ENCODE measurements at regions not wholly inside any gene's neighbourhood (a gene's known extent, or its start where the extent isn't known, plus 50 kb on each side); places are given as distances from the start of the nearest gene placed in this dataset.

DNA sequence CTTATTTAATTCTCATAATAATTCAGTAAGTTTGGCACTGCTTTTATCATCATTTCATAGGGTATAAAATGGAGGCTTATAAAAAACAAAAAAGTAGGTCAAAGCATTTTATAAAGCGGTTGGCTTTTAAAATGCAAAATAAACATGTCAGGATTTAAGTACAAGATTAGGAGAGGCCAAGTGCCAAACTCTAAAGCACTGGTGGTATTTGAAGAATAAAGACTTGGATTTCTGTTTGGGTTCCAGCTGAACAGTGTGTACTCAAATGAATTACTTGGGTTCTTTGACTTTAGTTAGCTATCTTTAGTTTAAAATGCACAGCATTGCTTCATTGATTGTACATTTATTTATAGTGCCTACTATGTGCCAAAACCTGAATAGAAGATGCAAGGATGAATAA, 966.6 kb upstream of the SEL1L start:
- Mint-ChIP-seq H3K4me3 (no peak overlapping the region), H3K27ac (no peak overlapping the region), H3K4me1 (no peaks in the 10 kb centered on the region), H3K36me3 (no peaks in the 10 kb centered on the region), H3K27me3 (ENCODE audit: low read depth) (no peaks in the 10 kb centered on the region), H3K9me3 (no peaks in the 10 kb centered on the region)
- no peak for DNase-seq (ENCODE audit: low spot score)
- TF ChIP-seq, protein P1, sequence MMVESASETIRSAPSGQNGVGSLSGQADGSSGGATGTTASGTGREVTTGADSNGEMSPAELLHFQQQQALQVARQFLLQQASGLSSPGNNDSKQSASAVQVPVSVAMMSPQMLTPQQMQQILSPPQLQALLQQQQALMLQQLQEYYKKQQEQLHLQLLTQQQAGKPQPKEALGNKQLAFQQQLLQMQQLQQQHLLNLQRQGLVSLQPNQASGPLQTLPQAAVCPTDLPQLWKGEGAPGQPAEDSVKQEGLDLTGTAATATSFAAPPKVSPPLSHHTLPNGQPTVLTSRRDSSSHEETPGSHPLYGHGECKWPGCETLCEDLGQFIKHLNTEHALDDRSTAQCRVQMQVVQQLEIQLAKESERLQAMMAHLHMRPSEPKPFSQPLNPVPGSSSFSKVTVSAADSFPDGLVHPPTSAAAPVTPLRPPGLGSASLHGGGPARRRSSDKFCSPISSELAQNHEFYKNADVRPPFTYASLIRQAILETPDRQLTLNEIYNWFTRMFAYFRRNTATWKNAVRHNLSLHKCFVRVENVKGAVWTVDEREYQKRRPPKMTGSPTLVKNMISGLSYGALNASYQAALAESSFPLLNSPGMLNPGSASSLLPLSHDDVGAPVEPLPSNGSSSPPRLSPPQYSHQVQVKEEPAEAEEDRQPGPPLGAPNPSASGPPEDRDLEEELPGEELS (CRISPR knock-in tag; IDR thresholded peaks at IDR 0.05): no peak
- TF ChIP-seq PRRX2 (CRISPR knock-in tag; IDR thresholded peaks at IDR 0.05) (no peak), IRF2 (CRISPR knock-in tag; IDR thresholded peaks at IDR 0.05; ENCODE audit: borderline replicate concordance, low read depth) (no peak), JUN (CRISPR knock-in tag; IDR thresholded peaks at IDR 0.05) (no peak), MXD4 (CRISPR knock-in tag; IDR thresholded peaks at IDR 0.05; ENCODE audit: borderline replicate concordance) (no peak), GABPB1 (CRISPR knock-in tag; IDR thresholded peaks at IDR 0.05) (no peak)
- TF ChIP-seq, protein P2, sequence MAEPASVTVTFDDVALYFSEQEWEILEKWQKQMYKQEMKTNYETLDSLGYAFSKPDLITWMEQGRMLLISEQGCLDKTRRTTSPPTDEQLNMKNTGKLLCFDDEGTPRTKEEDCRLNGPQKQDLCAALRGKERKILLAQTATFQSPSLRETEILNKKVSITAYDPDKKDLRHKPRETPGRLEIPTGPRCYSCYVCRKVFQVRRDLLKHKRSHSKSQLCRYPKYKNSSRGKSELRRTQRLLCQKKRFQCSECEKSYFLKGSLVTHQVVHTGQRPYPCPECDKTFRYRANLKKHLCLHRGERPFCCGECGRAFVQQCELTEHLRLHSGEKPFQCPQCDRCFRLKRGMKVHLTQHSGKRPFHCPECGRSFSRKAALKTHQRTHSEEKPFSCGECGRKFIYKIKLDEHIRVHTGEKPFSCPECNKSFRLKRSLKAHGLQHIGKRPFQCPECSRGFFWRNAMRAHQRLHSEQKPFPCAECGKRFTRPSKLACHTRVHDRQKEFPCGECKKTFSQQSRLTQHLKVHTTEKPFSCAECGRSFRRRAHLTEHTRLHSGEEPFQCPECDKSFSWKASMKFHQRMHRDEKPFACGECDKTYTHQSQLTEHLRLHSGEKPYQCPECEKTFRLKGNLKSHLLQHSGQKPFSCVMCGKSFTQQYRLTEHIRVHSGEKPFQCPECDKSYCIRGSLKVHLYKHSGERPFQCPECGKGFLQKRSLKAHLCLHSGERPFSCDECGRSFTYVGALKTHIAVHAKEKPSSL (CRISPR knock-in tag; conservative IDR thresholded peaks at IDR 0.05): no peak
- TF ChIP-seq, protein P3, sequence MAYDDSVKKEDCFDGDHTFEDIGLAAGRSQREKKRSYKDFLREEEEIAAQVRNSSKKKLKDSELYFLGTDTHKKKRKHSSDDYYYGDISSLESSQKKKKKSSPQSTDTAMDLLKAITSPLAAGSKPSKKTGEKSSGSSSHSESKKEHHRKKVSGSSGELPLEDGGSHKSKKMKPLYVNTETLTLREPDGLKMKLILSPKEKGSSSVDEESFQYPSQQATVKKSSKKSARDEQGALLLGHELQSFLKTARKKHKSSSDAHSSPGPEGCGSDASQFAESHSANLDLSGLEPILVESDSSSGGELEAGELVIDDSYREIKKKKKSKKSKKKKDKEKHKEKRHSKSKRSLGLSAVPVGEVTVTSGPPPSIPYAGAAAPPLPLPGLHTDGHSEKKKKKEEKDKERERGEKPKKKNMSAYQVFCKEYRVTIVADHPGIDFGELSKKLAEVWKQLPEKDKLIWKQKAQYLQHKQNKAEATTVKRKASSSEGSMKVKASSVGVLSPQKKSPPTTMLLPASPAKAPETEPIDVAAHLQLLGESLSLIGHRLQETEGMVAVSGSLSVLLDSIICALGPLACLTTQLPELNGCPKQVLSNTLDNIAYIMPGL (CRISPR knock-in tag; IDR thresholded peaks at IDR 0.05): no peak
- ChIA-PET POLR2A (no interaction called here), CTCF (no interaction called here)
- ATAC-seq: no peak

DNA sequence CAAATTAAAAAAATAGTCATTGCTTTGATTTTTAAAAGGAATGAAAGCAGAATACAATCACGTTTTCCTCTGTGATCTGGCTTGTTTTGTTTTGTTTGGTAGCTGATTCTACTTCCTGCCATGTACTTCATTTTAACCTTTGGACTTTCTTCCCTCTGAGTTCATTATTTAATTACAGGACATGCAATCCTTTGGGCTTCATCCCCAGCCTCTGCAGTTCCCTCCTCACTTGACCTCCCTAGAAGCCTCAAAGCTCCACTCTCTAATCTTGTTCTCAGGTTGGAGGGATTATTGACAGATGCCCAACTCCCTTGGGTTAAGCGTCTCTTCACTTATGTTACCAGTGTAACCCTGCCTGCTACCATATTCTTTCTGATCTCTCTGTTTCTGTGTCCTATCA, 967.9 kb upstream of the SEL1L start:
- DNase-seq (ENCODE audit: low spot score): no peak
- POLR2A ChIA-PET: no interaction called here
- CTCF ChIA-PET: no interaction called here
- Mint-ChIP-seq H3K36me3 (no peaks in the 10 kb centered on the region), H3K27ac (no peak overlapping the region), H3K27me3 (ENCODE audit: low read depth) (no peaks in the 10 kb centered on the region), H3K9me3 (peaks cover 4% of the 10 kb centered on the region), H3K4me1 (no peaks in the 10 kb centered on the region), H3K4me3 (no peak overlapping the region)
- ATAC-seq: no peak
- no peak for TF ChIP-seq GRHL2 (CRISPR knock-in tag; IDR thresholded peaks at IDR 0.05; ENCODE audit: insufficient replicate concordance, severe bottlenecking)
- TF ChIP-seq, protein P4, sequence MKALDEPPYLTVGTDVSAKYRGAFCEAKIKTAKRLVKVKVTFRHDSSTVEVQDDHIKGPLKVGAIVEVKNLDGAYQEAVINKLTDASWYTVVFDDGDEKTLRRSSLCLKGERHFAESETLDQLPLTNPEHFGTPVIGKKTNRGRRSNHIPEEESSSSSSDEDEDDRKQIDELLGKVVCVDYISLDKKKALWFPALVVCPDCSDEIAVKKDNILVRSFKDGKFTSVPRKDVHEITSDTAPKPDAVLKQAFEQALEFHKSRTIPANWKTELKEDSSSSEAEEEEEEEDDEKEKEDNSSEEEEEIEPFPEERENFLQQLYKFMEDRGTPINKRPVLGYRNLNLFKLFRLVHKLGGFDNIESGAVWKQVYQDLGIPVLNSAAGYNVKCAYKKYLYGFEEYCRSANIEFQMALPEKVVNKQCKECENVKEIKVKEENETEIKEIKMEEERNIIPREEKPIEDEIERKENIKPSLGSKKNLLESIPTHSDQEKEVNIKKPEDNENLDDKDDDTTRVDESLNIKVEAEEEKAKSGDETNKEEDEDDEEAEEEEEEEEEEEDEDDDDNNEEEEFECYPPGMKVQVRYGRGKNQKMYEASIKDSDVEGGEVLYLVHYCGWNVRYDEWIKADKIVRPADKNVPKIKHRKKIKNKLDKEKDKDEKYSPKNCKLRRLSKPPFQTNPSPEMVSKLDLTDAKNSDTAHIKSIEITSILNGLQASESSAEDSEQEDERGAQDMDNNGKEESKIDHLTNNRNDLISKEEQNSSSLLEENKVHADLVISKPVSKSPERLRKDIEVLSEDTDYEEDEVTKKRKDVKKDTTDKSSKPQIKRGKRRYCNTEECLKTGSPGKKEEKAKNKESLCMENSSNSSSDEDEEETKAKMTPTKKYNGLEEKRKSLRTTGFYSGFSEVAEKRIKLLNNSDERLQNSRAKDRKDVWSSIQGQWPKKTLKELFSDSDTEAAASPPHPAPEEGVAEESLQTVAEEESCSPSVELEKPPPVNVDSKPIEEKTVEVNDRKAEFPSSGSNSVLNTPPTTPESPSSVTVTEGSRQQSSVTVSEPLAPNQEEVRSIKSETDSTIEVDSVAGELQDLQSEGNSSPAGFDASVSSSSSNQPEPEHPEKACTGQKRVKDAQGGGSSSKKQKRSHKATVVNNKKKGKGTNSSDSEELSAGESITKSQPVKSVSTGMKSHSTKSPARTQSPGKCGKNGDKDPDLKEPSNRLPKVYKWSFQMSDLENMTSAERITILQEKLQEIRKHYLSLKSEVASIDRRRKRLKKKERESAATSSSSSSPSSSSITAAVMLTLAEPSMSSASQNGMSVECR (CRISPR knock-in tag; IDR thresholded peaks at IDR 0.05; ENCODE audit: borderline replicate concordance): no peak
- TF ChIP-seq, protein P5, sequence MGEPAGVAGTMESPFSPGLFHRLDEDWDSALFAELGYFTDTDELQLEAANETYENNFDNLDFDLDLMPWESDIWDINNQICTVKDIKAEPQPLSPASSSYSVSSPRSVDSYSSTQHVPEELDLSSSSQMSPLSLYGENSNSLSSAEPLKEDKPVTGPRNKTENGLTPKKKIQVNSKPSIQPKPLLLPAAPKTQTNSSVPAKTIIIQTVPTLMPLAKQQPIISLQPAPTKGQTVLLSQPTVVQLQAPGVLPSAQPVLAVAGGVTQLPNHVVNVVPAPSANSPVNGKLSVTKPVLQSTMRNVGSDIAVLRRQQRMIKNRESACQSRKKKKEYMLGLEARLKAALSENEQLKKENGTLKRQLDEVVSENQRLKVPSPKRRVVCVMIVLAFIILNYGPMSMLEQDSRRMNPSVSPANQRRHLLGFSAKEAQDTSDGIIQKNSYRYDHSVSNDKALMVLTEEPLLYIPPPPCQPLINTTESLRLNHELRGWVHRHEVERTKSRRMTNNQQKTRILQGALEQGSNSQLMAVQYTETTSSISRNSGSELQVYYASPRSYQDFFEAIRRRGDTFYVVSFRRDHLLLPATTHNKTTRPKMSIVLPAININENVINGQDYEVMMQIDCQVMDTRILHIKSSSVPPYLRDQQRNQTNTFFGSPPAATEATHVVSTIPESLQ (CRISPR knock-in tag; IDR thresholded peaks at IDR 0.05): no peak
- TF ChIP-seq, protein P6, sequence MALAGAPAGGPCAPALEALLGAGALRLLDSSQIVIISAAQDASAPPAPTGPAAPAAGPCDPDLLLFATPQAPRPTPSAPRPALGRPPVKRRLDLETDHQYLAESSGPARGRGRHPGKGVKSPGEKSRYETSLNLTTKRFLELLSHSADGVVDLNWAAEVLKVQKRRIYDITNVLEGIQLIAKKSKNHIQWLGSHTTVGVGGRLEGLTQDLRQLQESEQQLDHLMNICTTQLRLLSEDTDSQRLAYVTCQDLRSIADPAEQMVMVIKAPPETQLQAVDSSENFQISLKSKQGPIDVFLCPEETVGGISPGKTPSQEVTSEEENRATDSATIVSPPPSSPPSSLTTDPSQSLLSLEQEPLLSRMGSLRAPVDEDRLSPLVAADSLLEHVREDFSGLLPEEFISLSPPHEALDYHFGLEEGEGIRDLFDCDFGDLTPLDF (CRISPR knock-in tag; IDR thresholded peaks at IDR 0.05): no peak
- TF ChIP-seq, protein P7, sequence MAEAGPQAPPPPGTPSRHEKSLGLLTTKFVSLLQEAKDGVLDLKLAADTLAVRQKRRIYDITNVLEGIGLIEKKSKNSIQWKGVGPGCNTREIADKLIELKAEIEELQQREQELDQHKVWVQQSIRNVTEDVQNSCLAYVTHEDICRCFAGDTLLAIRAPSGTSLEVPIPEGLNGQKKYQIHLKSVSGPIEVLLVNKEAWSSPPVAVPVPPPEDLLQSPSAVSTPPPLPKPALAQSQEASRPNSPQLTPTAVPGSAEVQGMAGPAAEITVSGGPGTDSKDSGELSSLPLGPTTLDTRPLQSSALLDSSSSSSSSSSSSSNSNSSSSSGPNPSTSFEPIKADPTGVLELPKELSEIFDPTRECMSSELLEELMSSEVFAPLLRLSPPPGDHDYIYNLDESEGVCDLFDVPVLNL (CRISPR knock-in tag; IDR thresholded peaks at IDR 0.05; ENCODE audit: borderline replicate concordance, low read depth): no peak
- TF ChIP-seq, protein P8, sequence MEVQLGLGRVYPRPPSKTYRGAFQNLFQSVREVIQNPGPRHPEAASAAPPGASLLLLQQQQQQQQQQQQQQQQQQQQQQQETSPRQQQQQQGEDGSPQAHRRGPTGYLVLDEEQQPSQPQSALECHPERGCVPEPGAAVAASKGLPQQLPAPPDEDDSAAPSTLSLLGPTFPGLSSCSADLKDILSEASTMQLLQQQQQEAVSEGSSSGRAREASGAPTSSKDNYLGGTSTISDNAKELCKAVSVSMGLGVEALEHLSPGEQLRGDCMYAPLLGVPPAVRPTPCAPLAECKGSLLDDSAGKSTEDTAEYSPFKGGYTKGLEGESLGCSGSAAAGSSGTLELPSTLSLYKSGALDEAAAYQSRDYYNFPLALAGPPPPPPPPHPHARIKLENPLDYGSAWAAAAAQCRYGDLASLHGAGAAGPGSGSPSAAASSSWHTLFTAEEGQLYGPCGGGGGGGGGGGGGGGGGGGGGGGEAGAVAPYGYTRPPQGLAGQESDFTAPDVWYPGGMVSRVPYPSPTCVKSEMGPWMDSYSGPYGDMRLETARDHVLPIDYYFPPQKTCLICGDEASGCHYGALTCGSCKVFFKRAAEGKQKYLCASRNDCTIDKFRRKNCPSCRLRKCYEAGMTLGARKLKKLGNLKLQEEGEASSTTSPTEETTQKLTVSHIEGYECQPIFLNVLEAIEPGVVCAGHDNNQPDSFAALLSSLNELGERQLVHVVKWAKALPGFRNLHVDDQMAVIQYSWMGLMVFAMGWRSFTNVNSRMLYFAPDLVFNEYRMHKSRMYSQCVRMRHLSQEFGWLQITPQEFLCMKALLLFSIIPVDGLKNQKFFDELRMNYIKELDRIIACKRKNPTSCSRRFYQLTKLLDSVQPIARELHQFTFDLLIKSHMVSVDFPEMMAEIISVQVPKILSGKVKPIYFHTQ (CRISPR knock-in tag; IDR thresholded peaks at IDR 0.05): no peak
- no peak for TF ChIP-seq ELF4 (CRISPR knock-in tag; IDR thresholded peaks at IDR 0.05; ENCODE audit: low read depth)

All from WTC11 (cell line).